GM12891 (cell line): ENCODE measurements at regions not wholly inside any gene's neighbourhood (a gene's known extent, or its start where the extent isn't known, plus 50 kb on each side); places are given as distances from the start of the nearest gene placed in this dataset.

Experiments
- DNase-seq: peaks from one replicate; pipeline ENCODE4 v3.0.0; 2011; ENCODE audit warnings: low spot score; ENCODE audit not compliant: insufficient read length
- FAIRE-seq: peaks from 2 replicates; lab custom pipeline; 2011; peaks lifted over from hg19 to GRCh38; lab: Jason Lieb, UNC
- PAX5 ChIP-seq: IDR thresholded peaks from 2 replicates; pipeline ENCODE4 v1.6.1; 2011; ENCODE audit warnings: low read length, moderate library complexity, mild to moderate bottlenecking; ENCODE audit not compliant: insufficient read depth, severe bottlenecking
- POLR2A ChIP-seq: IDR thresholded peaks from 2 replicates; pipeline ENCODE4 v1.6.1; 2011; ENCODE audit warnings: low read depth, low read length, control low read depth
- POLR2AphosphoS5 ChIP-seq: IDR thresholded peaks from 2 replicates; pipeline ENCODE4 v1.6.1; 2011; ENCODE audit warnings: low read depth, low read length, control low read depth
- POU2F2 ChIP-seq: IDR thresholded peaks from 2 replicates; pipeline ENCODE4 v1.6.1; 2011; ENCODE audit warnings: low read depth, mild to moderate bottlenecking, control low read depth, low read length, moderate library complexity
- SPI1 ChIP-seq: IDR thresholded peaks from 2 replicates; pipeline ENCODE4 v1.6.1; 2011; ENCODE audit warnings: low read depth, low read length, control low read depth
- TAF1 ChIP-seq: IDR thresholded peaks from 2 replicates; pipeline ENCODE4 v1.6.1; 2011; ENCODE audit warnings: low read depth, low read length, control low read depth

- no peak for DNase-seq
- no peak for TF ChIP-seq POU2F2
- TF ChIP-seq PAX5 = no peak
- no peak for TF ChIP-seq POLR2AphosphoS5
- no peak for TF ChIP-seq POLR2A
- TF ChIP-seq SPI1 = no peak
- TF ChIP-seq TAF1 = no peak
- FAIRE-seq = no peak
Observed at GRCh38 chr7:86923527-86923926, 135.9 kb downstream of the ELAPOR2 start.

GRCh38 chr7:86920154-86920553, 139.3 kb downstream of the ELAPOR2 start:
- TF ChIP-seq POLR2A (no peak), POU2F2 (no peak), SPI1 (no peak), TAF1 (no peak), PAX5 (no peak), POLR2AphosphoS5 (no peak)
- FAIRE-seq = no peak
- no peak for DNase-seq

- FAIRE-seq (no peak), DNase-seq (no peak)
- TF ChIP-seq POU2F2 = no peak
Observed at GRCh38 chr7:86918245-86918644, 141.2 kb downstream of the ELAPOR2 start.

- FAIRE-seq = no peak
- TF ChIP-seq POU2F2 (no peak), TAF1 (no peak), POLR2AphosphoS5 (no peak), PAX5 (no peak), SPI1 (no peak), POLR2A (no peak)
- DNase-seq = no peak
Observed at GRCh38 chr7:86916277-86916825, 143.1 kb downstream of the ELAPOR2 start.

- no peak for TF ChIP-seq POLR2AphosphoS5
- no peak for DNase-seq
- FAIRE-seq = no peak
Observed at GRCh38 chr7:86914551-86914950, 144.9 kb downstream of the ELAPOR2 start.
